Thyroid gland (tissue), 4 donors: ENCODE measurements at regions not wholly inside any gene's neighbourhood (a gene's known extent, or its start where the extent isn't known, plus 50 kb on each side); places are given as distances from the start of the nearest gene placed in this dataset.

ENCODE experiments used
- DNase-seq, 2 donors: peaks; one replicate each; pipeline ENCODE4 v3.0.0-alpha.2; 2019
- H3K27ac ChIP-seq, 3 donors: fragments of 200-600 bp; sonication (generic); 1 replicate in 2 of 3; 2 replicates in 1 of 3; pipeline ENCODE4 v1.5.1; 2016 to 2019; ENCODE audit warnings: mild to moderate bottlenecking in 1 of 3, moderate library complexity in 1 of 3
- H3K27me3 ChIP-seq: fragments of 200-600 bp; sonication (generic); one replicate; pipeline ENCODE4 v1.5.1; 2019
- H3K36me3 ChIP-seq, 2 donors: fragments of 200-600 bp; sonication (generic); one replicate each; pipeline ENCODE4 v1.5.1; 2016 to 2019
- H3K4me1 ChIP-seq, 2 donors: fragments of 200-600 bp; sonication (generic); one replicate each; pipeline ENCODE4 v1.5.1; 2017 to 2019
- H3K4me3 ChIP-seq, 3 donors: fragments of 200-600 bp; sonication (generic); replicated peaks in 1 of 3; 1 replicate in 2 of 3; 2 replicates in 1 of 3; pipeline ENCODE4 v1.5.1; 2016; ENCODE audit warnings: mild to moderate bottlenecking in 1 of 3
- H3K9me3 ChIP-seq: fragments of 200-600 bp; sonication (generic); one replicate; pipeline ENCODE4 v1.5.1; 2017
- CTCF ChIP-seq, 6 experiments: fragments of 200-600 bp in 3 of 6; fragments of 450-650 bp in 3 of 6; sonication (generic) in 3 of 6; IDR thresholded peaks; one replicate each; pipeline ENCODE4 v1.5.1; 2016 to 2019; ENCODE audit warnings: antibody characterized with exemption in 6 of 6, mild to moderate bottlenecking in 2 of 6, inconsistent platforms in 1 of 6, moderate library complexity in 1 of 6
- POLR2A ChIP-seq, 2 donors: fragments of 450-650 bp; IDR thresholded peaks; one replicate each; pipeline ENCODE4 v1.6.1; 2017; ENCODE audit warnings: antibody characterized with exemption in 2 of 2, mild to moderate bottlenecking in 2 of 2, moderate library complexity in 1 of 2
- WGBS, 2 donors: methylation state at CpG; one replicate each; pipeline ENCODE4 v1.1.5; 2017; 5-methylcytosine and 5-hydroxymethylcytosine counted together
- intact Hi-C: fragments of 100-400 bp; cut with DNase I; formaldehyde crosslinking; loops from one replicate; pipeline ENCODE4 v1.15.1; 2023

- H3K4me1 ChIP-seq: no peaks in the 10 kb centered on the region
- WGBS, 2 donors: 92 to 93% methylated on average over 7 of the region's 7 CpGs
- intact Hi-C loops: no loop called here
- H3K36me3 ChIP-seq: no peaks in the 10 kb centered on the region
- H3K9me3 ChIP-seq: no peaks in the 10 kb centered on the region
- DNase-seq: no peak
- no peak overlapping the region for H3K27ac ChIP-seq
- TF ChIP-seq POLR2A (IDR thresholded peaks at IDR 0.05): no peak
- no peak for TF ChIP-seq CTCF (IDR thresholded peaks at IDR 0.05)
- no peaks in the 10 kb centered on the region for H3K27me3 ChIP-seq
- H3K4me3 ChIP-seq: no peak overlapping the region
Observed at GRCh38 chr12:128043317-128043716, 223.7 kb upstream of the TMEM132C start.

GRCh38 chr12:128047266-128048060 is 219.5 kb upstream of the TMEM132C start:
- DNase-seq: no peak
- Histone ChIP-seq H3K27ac (no peak overlapping the region), H3K36me3 (no peaks in the 10 kb centered on the region), H3K4me3 (no peak overlapping the region), H3K4me1 (no peaks in the 10 kb centered on the region), H3K27me3 (no peaks in the 10 kb centered on the region), H3K9me3 (no peaks in the 10 kb centered on the region)
- no peak for TF ChIP-seq POLR2A (IDR thresholded peaks at IDR 0.05)
- no peak for TF ChIP-seq CTCF (IDR thresholded peaks at IDR 0.05)
- intact Hi-C loops: no loop called here
- 26 to 51% methylated on average over 3 of the region's 3 CpGs for WGBS, 2 donors

- 72 to 76% methylated on average over 8 of the region's 8 CpGs for WGBS, 2 donors
- Histone ChIP-seq H3K4me1 (no peaks in the 10 kb centered on the region), H3K9me3 (no peaks in the 10 kb centered on the region), H3K27ac (no peak overlapping the region), H3K27me3 (no peaks in the 10 kb centered on the region), H3K4me3 (no peak overlapping the region), H3K36me3 (no peaks in the 10 kb centered on the region)
- intact Hi-C loops: no loop called here
- TF ChIP-seq CTCF (IDR thresholded peaks at IDR 0.05) (no peak), POLR2A (IDR thresholded peaks at IDR 0.05) (no peak)
- no peak for DNase-seq
Observed at GRCh38 chr12:128052331-128052730, 214.6 kb upstream of the TMEM132C start.

- 82 to 86% methylated on average over 5 of the region's 5 CpGs for WGBS, 2 donors
- intact Hi-C loops: no loop called here
- TF ChIP-seq CTCF (IDR thresholded peaks at IDR 0.05): no peak
- no peak for TF ChIP-seq POLR2A (IDR thresholded peaks at IDR 0.05)
Observed at GRCh38 chr12:128052777-128053176, 214.2 kb upstream of the TMEM132C start.

GRCh38 chr12:128055567-128055966 is 211.4 kb upstream of the TMEM132C start:
- H3K4me1 ChIP-seq: no peaks in the 10 kb centered on the region
- no peaks in the 10 kb centered on the region for H3K9me3 ChIP-seq
- WGBS, 2 donors: 63 to 73% methylated on average over 6 of the region's 6 CpGs
- no peak for DNase-seq
- no peaks in the 10 kb centered on the region for H3K27me3 ChIP-seq
- H3K27ac ChIP-seq: no peak overlapping the region
- TF ChIP-seq POLR2A (IDR thresholded peaks at IDR 0.05) (no peak), CTCF (IDR thresholded peaks at IDR 0.05) (no peak)
- intact Hi-C loops: no loop called here
- no peak overlapping the region for H3K4me3 ChIP-seq
- no peaks in the 10 kb centered on the region for H3K36me3 ChIP-seq

More at GRCh38 chr12:128052777-128053176, 214.2 kb upstream of the TMEM132C start:
- Histone ChIP-seq H3K4me3 (no peak overlapping the region), H3K9me3 (no peaks in the 10 kb centered on the region), H3K27ac (no peak overlapping the region), H3K36me3 (no peaks in the 10 kb centered on the region), H3K27me3 (no peaks in the 10 kb centered on the region), H3K4me1 (no peaks in the 10 kb centered on the region)
- DNase-seq: no peak
